ENCODE measurements at regions not wholly inside any gene's neighbourhood (a gene's known extent, or its start where the extent isn't known, plus 50 kb on each side); places are given as distances from the start of the nearest gene placed in this dataset.

DNA sequence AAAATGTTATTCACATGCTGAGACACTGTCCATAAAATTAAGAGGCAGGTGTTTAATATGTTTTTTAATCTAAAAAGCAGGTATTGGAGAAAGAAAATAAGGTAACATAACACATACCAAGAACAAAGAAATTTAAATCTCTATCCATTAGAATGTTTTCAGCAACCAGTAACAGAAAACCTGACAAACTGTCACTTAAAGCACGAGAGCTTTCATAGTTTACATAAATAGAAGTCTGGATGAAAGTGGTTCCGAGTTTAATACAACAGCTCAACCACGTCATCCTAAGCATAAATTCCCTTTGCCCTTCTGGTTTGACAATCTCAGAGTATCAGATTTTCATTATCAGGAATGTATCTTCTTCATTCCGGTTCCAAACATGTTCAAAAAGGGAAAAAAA is 1249.4 kb upstream of the SORCS1 start:
- DNase-seq (ENCODE audit: low spot score) = no peak
- no peak overlapping the region for H3K27ac Mint-ChIP-seq (ENCODE audit: unreplicated experiment)
- no peaks in the 10 kb centered on the region for H3K36me3 Mint-ChIP-seq (ENCODE audit: low read depth, unreplicated experiment)
- no peak for TF ChIP-seq CTCF (IDR thresholded peaks at IDR 0.05; ENCODE audit: unreplicated experiment)
- H3K4me1 Mint-ChIP-seq (ENCODE audit: unreplicated experiment) = peaks cover 8% of the 10 kb centered on the region
- H3K4me3 Mint-ChIP-seq (ENCODE audit: unreplicated experiment) = no peak overlapping the region
- H3K9me3 Mint-ChIP-seq (ENCODE audit: unreplicated experiment) = no peaks in the 10 kb centered on the region
- no peaks in the 10 kb centered on the region for H3K27me3 Mint-ChIP-seq (ENCODE audit: unreplicated experiment)

DNA sequence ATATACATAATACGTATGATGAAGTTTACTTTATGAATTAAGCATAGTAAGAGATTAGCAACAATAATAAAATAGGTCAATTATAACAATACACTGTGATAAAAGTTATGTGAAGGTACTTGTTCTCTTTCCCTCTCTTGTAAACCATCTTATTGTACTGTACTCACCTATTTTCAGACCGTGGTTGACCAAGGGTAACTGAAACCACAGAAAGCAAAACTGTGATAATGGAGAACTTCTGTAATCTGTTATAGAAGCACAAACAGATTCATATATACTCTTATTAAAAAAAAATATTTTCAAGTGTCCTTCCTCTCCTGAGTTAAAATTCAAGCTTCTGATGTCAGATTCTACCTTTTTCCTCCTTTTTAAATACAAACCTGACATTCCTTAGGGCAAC is 1247.8 kb upstream of the SORCS1 start:
- Mint-ChIP-seq H3K9me3 (ENCODE audit: unreplicated experiment) (no peaks in the 10 kb centered on the region), H3K4me3 (ENCODE audit: unreplicated experiment) (no peak overlapping the region), H3K27me3 (ENCODE audit: unreplicated experiment) (no peaks in the 10 kb centered on the region), H3K4me1 (ENCODE audit: unreplicated experiment) (peaks cover 9% of the 10 kb centered on the region), H3K36me3 (ENCODE audit: low read depth, unreplicated experiment) (no peaks in the 10 kb centered on the region), H3K27ac (ENCODE audit: unreplicated experiment) (no peak overlapping the region)
- no peak for DNase-seq (ENCODE audit: low spot score)
- no peak for TF ChIP-seq CTCF (IDR thresholded peaks at IDR 0.05; ENCODE audit: unreplicated experiment)

GRCh38 chr10:108411894-108412293 is 1247.4 kb upstream of the SORCS1 start:
- no peaks in the 10 kb centered on the region for H3K36me3 Mint-ChIP-seq (ENCODE audit: low read depth, unreplicated experiment)
- no peak for TF ChIP-seq CTCF (IDR thresholded peaks at IDR 0.05; ENCODE audit: unreplicated experiment)
- no peaks in the 10 kb centered on the region for H3K9me3 Mint-ChIP-seq (ENCODE audit: unreplicated experiment)
- no peak overlapping the region for H3K27ac Mint-ChIP-seq (ENCODE audit: unreplicated experiment)
- no peak overlapping the region for H3K4me3 Mint-ChIP-seq (ENCODE audit: unreplicated experiment)
- no peaks in the 10 kb centered on the region for H3K27me3 Mint-ChIP-seq (ENCODE audit: unreplicated experiment)
- DNase-seq (ENCODE audit: low spot score) = no peak
- H3K4me1 Mint-ChIP-seq (ENCODE audit: unreplicated experiment) = peaks cover 9% of the 10 kb centered on the region

GRCh38 chr10:108411206-108411605 is 1246.7 kb upstream of the SORCS1 start:
- peaks cover 9% of the 10 kb centered on the region for H3K4me1 Mint-ChIP-seq (ENCODE audit: unreplicated experiment)
- H3K4me3 Mint-ChIP-seq (ENCODE audit: unreplicated experiment) = no peak overlapping the region
- TF ChIP-seq CTCF (IDR thresholded peaks at IDR 0.05; ENCODE audit: unreplicated experiment) = no peak
- DNase-seq (ENCODE audit: low spot score) = no peak
- H3K27ac Mint-ChIP-seq (ENCODE audit: unreplicated experiment) = no peak overlapping the region
- H3K27me3 Mint-ChIP-seq (ENCODE audit: unreplicated experiment) = no peaks in the 10 kb centered on the region
- no peaks in the 10 kb centered on the region for H3K9me3 Mint-ChIP-seq (ENCODE audit: unreplicated experiment)
- H3K36me3 Mint-ChIP-seq (ENCODE audit: low read depth, unreplicated experiment) = no peaks in the 10 kb centered on the region

DNA sequence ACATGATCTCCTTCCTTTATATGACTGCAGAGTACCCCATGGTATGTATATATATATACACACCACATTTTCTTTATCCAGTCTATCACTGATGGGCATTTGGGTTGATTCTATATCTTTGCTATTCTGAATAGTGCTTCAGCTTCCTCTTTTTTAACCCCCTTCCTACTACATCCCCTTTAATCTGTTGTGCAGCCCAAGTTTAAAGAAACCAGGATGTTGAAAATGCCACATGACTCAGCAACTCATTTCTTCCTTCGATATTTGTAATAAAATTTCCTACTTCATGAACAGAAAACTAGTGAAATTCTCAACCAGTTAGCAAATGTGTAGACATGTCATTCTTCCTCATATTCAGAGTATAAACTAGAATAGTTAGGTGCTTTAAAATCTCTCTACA is 1245.7 kb upstream of the SORCS1 start:
- H3K27ac Mint-ChIP-seq (ENCODE audit: unreplicated experiment) = no peak overlapping the region
- TF ChIP-seq CTCF (IDR thresholded peaks at IDR 0.05; ENCODE audit: unreplicated experiment) = no peak
- no peak for DNase-seq (ENCODE audit: low spot score)
- no peaks in the 10 kb centered on the region for H3K9me3 Mint-ChIP-seq (ENCODE audit: unreplicated experiment)
- H3K27me3 Mint-ChIP-seq (ENCODE audit: unreplicated experiment) = no peaks in the 10 kb centered on the region
- H3K4me3 Mint-ChIP-seq (ENCODE audit: unreplicated experiment) = no peak overlapping the region
- H3K4me1 Mint-ChIP-seq (ENCODE audit: unreplicated experiment) = peaks cover 9% of the 10 kb centered on the region
- no peaks in the 10 kb centered on the region for H3K36me3 Mint-ChIP-seq (ENCODE audit: low read depth, unreplicated experiment)

Measured in endothelial cell (in vitro differentiated cells).